ENCODE measurements at regions not wholly inside any gene's neighbourhood (a gene's known extent, or its start where the extent isn't known, plus 50 kb on each side); places are given as distances from the start of the nearest gene placed in this dataset.
A peak's percentile ranks its signal among the peaks of the same experiment; 100 is the strongest.

GRCh38 chr3:43215663-43216275, 70.6 kb upstream of the SNRK start:
- TF ChIP-seq CTCF (IDR thresholded peaks at IDR 0.05; ENCODE audit: low read length): 0 out of 2 replicates have a peak, but pooled peaks have one; percentile 3
- TF ChIP-seq EZH2phosphoT487 (IDR thresholded peaks at IDR 0.05; ENCODE audit: low read length): no peak

All from MM.1S (cell line).